GM10248 (cell line): ENCODE measurements at regions not wholly inside any gene's neighbourhood (a gene's known extent, or its start where the extent isn't known, plus 50 kb on each side); places are given as distances from the start of the nearest gene placed in this dataset.

Experiments used
- CTCF ChIA-PET: fragments of 300-600 bp; sonication (Branson Sonifier 250); formaldehyde crosslinking; extraction: SDS; loops from one replicate; lab custom pipeline; 2021; ENCODE audit warnings: antibody characterized with exemption; lab: Yijun Ruan, JAX
- POLR2A ChIA-PET: fragments of 350-650 bp; sonication (Branson Sonifier 250); formaldehyde crosslinking; extraction: SDS; loops from one replicate; lab custom pipeline; 2020; ENCODE audit warnings: antibody characterized with exemption; lab: Yijun Ruan, JAX
- DNase-seq: peaks from one replicate; pipeline ENCODE4 v3.0.0; 2012; ENCODE audit errors: extremely low spot score
- TF ChIP-seq, protein P1 (sequence below): IDR thresholded peaks from 2 replicates; pipeline ENCODE4 v1.5.1; 2012; ENCODE audit warnings: mild to moderate bottlenecking, low read depth; ENCODE audit errors: extremely low read depth, missing control alignments, control extremely low read depth

- CTCF ChIA-PET, result no interaction called here
- TF ChIP-seq, protein P1, sequence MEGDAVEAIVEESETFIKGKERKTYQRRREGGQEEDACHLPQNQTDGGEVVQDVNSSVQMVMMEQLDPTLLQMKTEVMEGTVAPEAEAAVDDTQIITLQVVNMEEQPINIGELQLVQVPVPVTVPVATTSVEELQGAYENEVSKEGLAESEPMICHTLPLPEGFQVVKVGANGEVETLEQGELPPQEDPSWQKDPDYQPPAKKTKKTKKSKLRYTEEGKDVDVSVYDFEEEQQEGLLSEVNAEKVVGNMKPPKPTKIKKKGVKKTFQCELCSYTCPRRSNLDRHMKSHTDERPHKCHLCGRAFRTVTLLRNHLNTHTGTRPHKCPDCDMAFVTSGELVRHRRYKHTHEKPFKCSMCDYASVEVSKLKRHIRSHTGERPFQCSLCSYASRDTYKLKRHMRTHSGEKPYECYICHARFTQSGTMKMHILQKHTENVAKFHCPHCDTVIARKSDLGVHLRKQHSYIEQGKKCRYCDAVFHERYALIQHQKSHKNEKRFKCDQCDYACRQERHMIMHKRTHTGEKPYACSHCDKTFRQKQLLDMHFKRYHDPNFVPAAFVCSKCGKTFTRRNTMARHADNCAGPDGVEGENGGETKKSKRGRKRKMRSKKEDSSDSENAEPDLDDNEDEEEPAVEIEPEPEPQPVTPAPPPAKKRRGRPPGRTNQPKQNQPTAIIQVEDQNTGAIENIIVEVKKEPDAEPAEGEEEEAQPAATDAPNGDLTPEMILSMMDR, result no peak
These were observed 215.0 kb upstream of the EYS start for GRCh38 chr6:65922049-65922448.

GRCh38 chr6:65908065-65908464, 201.0 kb upstream of the EYS start:
- ChIA-PET POLR2A (no interaction called here), CTCF (no interaction called here)
- no peak for DNase-seq
- TF ChIP-seq, protein P1, result no peak

More at GRCh38 chr6:65922049-65922448, 215.0 kb upstream of the EYS start:
- no peak for DNase-seq
- POLR2A ChIA-PET, result no interaction called here

DNA sequence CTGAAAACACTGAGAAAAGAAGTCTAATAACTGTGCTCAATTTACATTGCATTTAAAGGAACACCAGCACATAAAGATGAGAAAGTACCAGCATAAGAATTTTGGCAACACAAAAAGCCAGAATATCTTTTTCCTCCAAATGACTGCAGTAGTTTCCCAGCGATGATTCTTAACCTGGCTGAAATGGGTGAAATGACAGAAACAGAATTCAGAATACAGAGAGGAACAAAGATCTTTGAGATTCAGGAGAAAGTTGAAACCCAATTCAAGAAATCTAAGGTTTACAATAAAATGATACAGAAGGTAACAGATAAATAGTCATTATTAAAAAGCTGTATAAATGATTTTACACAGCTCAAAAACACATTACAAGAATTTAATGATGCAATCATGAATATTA, 197.0 kb upstream of the EYS start:
- TF ChIP-seq, protein P1, result no peak
- no peak for DNase-seq
- ChIA-PET POLR2A (no interaction called here), CTCF (interaction anchor here (1.0 kb wide), 1 partner anchor 32 kb away, joined by 3 read pairs; no protein-coding TSS in a partner anchor)

GRCh38 chr6:65900928-65901327, 193.9 kb upstream of the EYS start:
- DNase-seq, result no peak
- CTCF ChIA-PET, result no interaction called here
- TF ChIP-seq, protein P1, result no peak
- POLR2A ChIA-PET, result no interaction called here

GRCh38 chr6:65896140-65896539, 189.1 kb upstream of the EYS start:
- POLR2A ChIA-PET, result no interaction called here
- no peak for DNase-seq
- CTCF ChIA-PET, result no interaction called here
- TF ChIP-seq, protein P1, result no peak

- ChIA-PET CTCF (no interaction called here), POLR2A (no interaction called here)
- DNase-seq, result no peak
- TF ChIP-seq, protein P1, result no peak
These were observed 169.6 kb upstream of the EYS start for GRCh38 chr6:65876668-65877067.

DNA sequence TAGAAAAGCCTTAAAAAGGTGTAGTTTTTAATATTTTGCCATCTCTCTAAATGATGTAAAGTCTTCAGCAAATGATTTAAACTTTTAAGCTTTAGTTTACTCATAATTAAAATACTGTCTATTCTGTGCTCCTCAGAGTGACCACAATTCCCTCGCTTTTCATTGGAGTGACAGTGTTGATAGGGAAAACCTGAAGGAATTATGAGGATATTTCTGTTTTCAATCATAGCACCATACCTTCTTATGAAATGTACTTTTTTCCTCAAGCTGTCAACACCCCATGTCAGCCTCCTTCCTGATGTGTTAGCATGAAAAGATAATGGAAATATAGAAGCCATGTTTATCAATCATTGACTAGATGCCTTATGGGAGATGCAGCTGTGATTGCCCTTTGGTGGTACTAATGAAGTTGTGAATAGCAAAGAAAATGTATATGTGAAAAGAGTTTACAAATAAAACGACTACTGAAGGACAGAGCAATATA, 145.4 kb upstream of the EYS start:
- CTCF ChIA-PET, result no interaction called here
- TF ChIP-seq, protein P1, result no peak
- DNase-seq, result no peak
- POLR2A ChIA-PET, result no interaction called here
